Prostate gland (tissue), 2 donors: ENCODE measurements at regions not wholly inside any gene's neighbourhood (a gene's known extent, or its start where the extent isn't known, plus 50 kb on each side); places are given as distances from the start of the nearest gene placed in this dataset.

Experiments
- POLR2A ChIP-seq: fragments of 450-650 bp; IDR thresholded peaks from one replicate; pipeline ENCODE4 v1.6.1; 2016; ENCODE audit warnings: antibody characterized with exemption, mild to moderate bottlenecking
- TF ChIP-seq, protein P1 (sequence below), 4 experiments: fragments of 200-600 bp in 2 of 4; fragments of 450-650 bp in 2 of 4; sonication (generic) in 2 of 4; IDR thresholded peaks; 1 replicate in 3 of 4; 2 replicates in 1 of 4; pipeline ENCODE4 v1.5.1; 2016 to 2019; ENCODE audit warnings: antibody characterized with exemption in 4 of 4, mild to moderate bottlenecking in 2 of 4, moderate library complexity in 2 of 4

DNA sequence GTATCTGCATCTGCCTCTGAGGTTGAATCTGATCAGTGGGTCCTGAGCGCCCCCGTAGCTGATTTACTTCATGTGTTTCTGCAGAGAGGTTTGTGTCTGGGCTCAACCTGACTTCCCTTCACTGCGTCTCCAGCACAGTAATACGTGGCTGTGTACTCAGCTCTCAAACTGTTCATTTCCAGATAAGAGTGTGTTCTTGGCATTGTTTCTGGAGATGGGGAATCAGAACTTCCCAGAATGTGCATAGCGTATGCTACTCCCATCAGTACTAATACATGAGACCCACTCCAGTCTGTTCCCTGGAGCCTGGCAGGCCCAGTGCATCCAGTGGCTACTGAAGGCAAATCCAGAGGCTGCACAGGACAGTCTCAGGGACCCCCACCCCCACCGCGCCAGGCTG, 1297.2 kb downstream of the TMEM121 start:
- TF ChIP-seq, protein P1, sequence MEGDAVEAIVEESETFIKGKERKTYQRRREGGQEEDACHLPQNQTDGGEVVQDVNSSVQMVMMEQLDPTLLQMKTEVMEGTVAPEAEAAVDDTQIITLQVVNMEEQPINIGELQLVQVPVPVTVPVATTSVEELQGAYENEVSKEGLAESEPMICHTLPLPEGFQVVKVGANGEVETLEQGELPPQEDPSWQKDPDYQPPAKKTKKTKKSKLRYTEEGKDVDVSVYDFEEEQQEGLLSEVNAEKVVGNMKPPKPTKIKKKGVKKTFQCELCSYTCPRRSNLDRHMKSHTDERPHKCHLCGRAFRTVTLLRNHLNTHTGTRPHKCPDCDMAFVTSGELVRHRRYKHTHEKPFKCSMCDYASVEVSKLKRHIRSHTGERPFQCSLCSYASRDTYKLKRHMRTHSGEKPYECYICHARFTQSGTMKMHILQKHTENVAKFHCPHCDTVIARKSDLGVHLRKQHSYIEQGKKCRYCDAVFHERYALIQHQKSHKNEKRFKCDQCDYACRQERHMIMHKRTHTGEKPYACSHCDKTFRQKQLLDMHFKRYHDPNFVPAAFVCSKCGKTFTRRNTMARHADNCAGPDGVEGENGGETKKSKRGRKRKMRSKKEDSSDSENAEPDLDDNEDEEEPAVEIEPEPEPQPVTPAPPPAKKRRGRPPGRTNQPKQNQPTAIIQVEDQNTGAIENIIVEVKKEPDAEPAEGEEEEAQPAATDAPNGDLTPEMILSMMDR (IDR thresholded peaks at IDR 0.05) = no peak
- TF ChIP-seq POLR2A = no peak
